Keratinocyte (primary cell): ENCODE measurements at regions not wholly inside any gene's neighbourhood (a gene's known extent, or its start where the extent isn't known, plus 50 kb on each side); places are given as distances from the start of the nearest gene placed in this dataset.

Experiments
- CTCF ChIP-seq, 3 experiments: IDR thresholded peaks in 1 of 3; conservative IDR thresholded peaks in 1 of 3; optimal IDR thresholded peaks in 1 of 3; 2 replicates in 2 of 3; 3 replicates in 1 of 3; pipeline versions ENCODE3 to v1.5.1; 2011; ENCODE audit warnings: low read length in 3 of 3, mild to moderate bottlenecking in 3 of 3, moderate library complexity in 2 of 3, control low read depth in 1 of 3, inconsistent platforms in 1 of 3; ENCODE audit not compliant: insufficient read depth in 2 of 3; ENCODE audit errors: extremely low read depth in 1 of 3
- EZH2 ChIP-seq: IDR thresholded peaks from one replicate; pipeline ENCODE4 v1.6.1; 2012; ENCODE audit warnings: inconsistent platforms, mild to moderate bottlenecking, low read length, moderate library complexity

GRCh38 chr5:112646139-112646936, 91.3 kb upstream of the APC start:
- TF ChIP-seq CTCF (optimal IDR thresholded peaks at IDR 0.05 in 1 of 3, IDR thresholded peaks at IDR 0.05 in 1 of 3, conservative IDR thresholded peaks at IDR 0.05 in 1 of 3; ENCODE audit: extremely low read depth in 1 of 3, insufficient read depth in 2 of 3, low read length in 3 of 3), result no peak
- TF ChIP-seq EZH2, result no peak
